ENCODE measurements at regions not wholly inside any gene's neighbourhood (a gene's known extent, or its start where the extent isn't known, plus 50 kb on each side); places are given as distances from the start of the nearest gene placed in this dataset.

DNA sequence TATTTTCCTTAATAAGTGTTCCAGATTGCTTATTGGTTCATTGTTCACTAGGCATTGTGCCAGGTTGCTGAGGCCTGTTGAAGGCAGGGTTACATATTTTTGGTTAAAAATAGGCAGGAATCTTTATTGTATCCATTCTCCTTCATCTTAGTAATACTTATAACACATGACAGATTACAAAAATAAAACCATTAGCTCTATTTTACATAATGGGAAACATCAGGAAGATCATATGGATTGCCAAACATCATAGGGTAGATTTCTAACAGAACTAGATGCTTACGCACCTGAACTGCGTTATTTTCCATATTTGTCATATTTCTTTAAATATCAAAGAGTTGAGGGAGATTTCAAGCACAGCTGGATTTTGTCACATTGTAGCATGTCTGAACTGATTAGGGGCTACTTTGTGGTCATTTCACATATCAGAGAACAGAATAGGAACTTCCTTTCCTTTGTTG lies 462.9 kb upstream of the SGO1 start:
- no peaks in the 10 kb centered on the region for H3K27me3 Mint-ChIP-seq (ENCODE audit: insufficient read depth, unreplicated experiment)
- POLR2A ChIA-PET, result no interaction called here
- intact Hi-C loops (cut with micrococcal nuclease), result no loop called here
- peaks cover 6% of the 10 kb centered on the region for H3K4me1 Mint-ChIP-seq (ENCODE audit: insufficient read depth, unreplicated experiment)
- no peaks in the 10 kb centered on the region for H3K36me3 Mint-ChIP-seq (ENCODE audit: insufficient read depth, unreplicated experiment)
- DNase-seq (ENCODE audit: unreplicated experiment), result no peak
- TF ChIP-seq, protein P1, sequence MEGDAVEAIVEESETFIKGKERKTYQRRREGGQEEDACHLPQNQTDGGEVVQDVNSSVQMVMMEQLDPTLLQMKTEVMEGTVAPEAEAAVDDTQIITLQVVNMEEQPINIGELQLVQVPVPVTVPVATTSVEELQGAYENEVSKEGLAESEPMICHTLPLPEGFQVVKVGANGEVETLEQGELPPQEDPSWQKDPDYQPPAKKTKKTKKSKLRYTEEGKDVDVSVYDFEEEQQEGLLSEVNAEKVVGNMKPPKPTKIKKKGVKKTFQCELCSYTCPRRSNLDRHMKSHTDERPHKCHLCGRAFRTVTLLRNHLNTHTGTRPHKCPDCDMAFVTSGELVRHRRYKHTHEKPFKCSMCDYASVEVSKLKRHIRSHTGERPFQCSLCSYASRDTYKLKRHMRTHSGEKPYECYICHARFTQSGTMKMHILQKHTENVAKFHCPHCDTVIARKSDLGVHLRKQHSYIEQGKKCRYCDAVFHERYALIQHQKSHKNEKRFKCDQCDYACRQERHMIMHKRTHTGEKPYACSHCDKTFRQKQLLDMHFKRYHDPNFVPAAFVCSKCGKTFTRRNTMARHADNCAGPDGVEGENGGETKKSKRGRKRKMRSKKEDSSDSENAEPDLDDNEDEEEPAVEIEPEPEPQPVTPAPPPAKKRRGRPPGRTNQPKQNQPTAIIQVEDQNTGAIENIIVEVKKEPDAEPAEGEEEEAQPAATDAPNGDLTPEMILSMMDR (IDR thresholded peaks at IDR 0.05; ENCODE audit: unreplicated experiment), result no peak
- BruUV-seq (replicated peaks), result no TSS peak
- no peak overlapping the region for H3K4me3 Mint-ChIP-seq (ENCODE audit: unreplicated experiment)
- H3K27ac Mint-ChIP-seq (ENCODE audit: low read depth, unreplicated experiment), result no peak overlapping the region
- CTCF ChIA-PET, result interaction anchor here (0.5 kb wide), 1 partner anchor 921 kb away, joined by 3 read pairs; no protein-coding TSS in a partner anchor
- H3K9me3 Mint-ChIP-seq (ENCODE audit: unreplicated experiment), result peaks cover 15% of the 10 kb centered on the region

DNA sequence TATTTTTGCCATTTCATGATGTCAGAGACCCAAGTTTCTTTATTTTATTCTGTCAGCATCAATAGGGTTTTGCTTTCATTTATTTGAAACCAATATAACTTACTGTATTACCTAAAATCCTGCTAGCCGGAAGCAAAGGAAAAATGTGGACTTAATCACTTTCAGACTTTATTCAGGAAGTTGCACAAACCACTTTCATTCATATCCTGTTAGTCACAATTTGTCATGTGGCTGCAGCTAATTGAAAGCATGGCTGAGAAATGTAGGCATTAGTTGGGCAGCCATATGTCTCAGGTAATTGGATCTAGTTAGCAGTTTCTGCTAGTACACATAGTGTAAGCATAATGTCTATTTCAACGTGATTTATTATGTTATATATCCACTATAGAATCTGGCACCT lies 462.3 kb upstream of the SGO1 start:
- H3K27me3 Mint-ChIP-seq (ENCODE audit: insufficient read depth, unreplicated experiment), result no peaks in the 10 kb centered on the region
- no peaks in the 10 kb centered on the region for H3K36me3 Mint-ChIP-seq (ENCODE audit: insufficient read depth, unreplicated experiment)
- peaks cover 15% of the 10 kb centered on the region for H3K9me3 Mint-ChIP-seq (ENCODE audit: unreplicated experiment)
- no peak overlapping the region for H3K4me3 Mint-ChIP-seq (ENCODE audit: unreplicated experiment)
- intact Hi-C loops (cut with micrococcal nuclease), result no loop called here
- DNase-seq (ENCODE audit: unreplicated experiment), result peak; percentile 62
- no peak overlapping the region for H3K27ac Mint-ChIP-seq (ENCODE audit: low read depth, unreplicated experiment)
- TF ChIP-seq, protein P1 (IDR thresholded peaks at IDR 0.05; ENCODE audit: unreplicated experiment), result no peak
- POLR2A ChIA-PET, result no interaction called here
- CTCF ChIA-PET, result interaction anchor here (0.6 kb wide), 1 partner anchor 1168 kb away, joined by 4 read pairs; no protein-coding TSS in a partner anchor
- no TSS peak for BruUV-seq (replicated peaks)
- peaks cover 6% of the 10 kb centered on the region for H3K4me1 Mint-ChIP-seq (ENCODE audit: insufficient read depth, unreplicated experiment)

DNA sequence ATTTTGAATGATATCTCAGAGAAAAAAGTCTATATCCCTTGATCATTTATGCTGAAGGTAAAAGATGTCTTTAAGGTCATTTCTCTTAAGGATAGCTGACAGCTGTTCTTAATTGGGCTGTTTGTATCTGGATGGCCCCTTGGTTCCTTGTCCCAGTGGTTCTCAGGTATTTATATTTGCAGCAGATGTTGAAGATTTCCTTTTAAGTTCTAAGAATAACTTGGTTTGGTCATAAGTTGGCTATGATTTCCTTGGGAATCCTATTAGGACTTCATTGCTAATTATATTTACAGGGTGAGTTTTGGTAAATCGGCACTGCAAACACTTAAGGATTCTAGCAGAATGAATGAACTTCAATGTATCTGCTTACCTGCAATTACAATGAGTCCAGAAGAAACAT lies 460.4 kb upstream of the SGO1 start:
- ChIA-PET POLR2A (no interaction called here), CTCF (no interaction called here)
- no peak for DNase-seq (ENCODE audit: unreplicated experiment)
- Mint-ChIP-seq H3K9me3 (ENCODE audit: unreplicated experiment) (peaks cover 15% of the 10 kb centered on the region), H3K36me3 (ENCODE audit: insufficient read depth, unreplicated experiment) (no peaks in the 10 kb centered on the region), H3K27ac (ENCODE audit: low read depth, unreplicated experiment) (no peak overlapping the region), H3K4me3 (ENCODE audit: unreplicated experiment) (no peak overlapping the region), H3K4me1 (ENCODE audit: insufficient read depth, unreplicated experiment) (no peaks in the 10 kb centered on the region), H3K27me3 (ENCODE audit: insufficient read depth, unreplicated experiment) (no peaks in the 10 kb centered on the region)
- intact Hi-C loops (cut with micrococcal nuclease), result no loop called here
- no TSS peak for BruUV-seq (replicated peaks)
- TF ChIP-seq, protein P1 (IDR thresholded peaks at IDR 0.05; ENCODE audit: unreplicated experiment), result no peak

DNA sequence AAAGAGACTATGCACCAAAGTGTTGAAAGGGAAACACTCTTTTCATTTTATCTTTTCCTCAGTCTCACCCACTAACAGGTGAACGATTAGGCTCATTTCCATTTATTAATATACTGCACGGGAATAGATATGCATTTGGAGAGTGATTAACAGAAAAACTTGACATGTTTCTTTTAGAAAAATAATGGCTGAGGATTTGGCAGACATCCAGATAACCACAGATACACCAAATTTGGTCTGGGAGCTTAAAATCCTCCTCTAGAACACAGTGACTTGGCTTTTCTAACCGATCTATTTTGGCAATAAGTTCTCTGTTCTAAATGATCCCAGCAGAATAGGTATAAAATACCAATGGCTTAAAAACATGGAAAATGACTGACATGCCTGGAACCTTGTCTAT lies 459.3 kb upstream of the SGO1 start:
- intact Hi-C loops (cut with micrococcal nuclease), result no loop called here
- Mint-ChIP-seq H3K27ac (ENCODE audit: low read depth, unreplicated experiment) (no peak overlapping the region), H3K4me3 (ENCODE audit: unreplicated experiment) (no peak overlapping the region), H3K27me3 (ENCODE audit: insufficient read depth, unreplicated experiment) (no peaks in the 10 kb centered on the region), H3K9me3 (ENCODE audit: unreplicated experiment) (peaks cover 15% of the 10 kb centered on the region), H3K4me1 (ENCODE audit: insufficient read depth, unreplicated experiment) (no peaks in the 10 kb centered on the region), H3K36me3 (ENCODE audit: insufficient read depth, unreplicated experiment) (no peaks in the 10 kb centered on the region)
- POLR2A ChIA-PET, result no interaction called here
- TF ChIP-seq, protein P1 (IDR thresholded peaks at IDR 0.05; ENCODE audit: unreplicated experiment), result no peak
- CTCF ChIA-PET, result interaction anchor here (0.6 kb wide), 1 partner anchor 321 kb away, joined by 4 read pairs; no protein-coding TSS in a partner anchor
- DNase-seq (ENCODE audit: unreplicated experiment), result no peak
- BruUV-seq (replicated peaks), result no TSS peak
